Body of pancreas (tissue), 4 donors: ENCODE measurements at regions not wholly inside any gene's neighbourhood (a gene's known extent, or its start where the extent isn't known, plus 50 kb on each side); places are given as distances from the start of the nearest gene placed in this dataset.

Experiments used
- CTCF ChIP-seq, 7 experiments: fragments of 450-650 bp in 4 of 7; fragments of 200-600 bp in 3 of 7; sonication (generic) in 3 of 7; IDR thresholded peaks; one replicate each; pipeline ENCODE4 v1.5.1; 2016 to 2019; ENCODE audit warnings: antibody characterized with exemption in 7 of 7
- POLR2A ChIP-seq, 3 donors: fragments of 450-650 bp; IDR thresholded peaks; one replicate each; pipeline ENCODE4 v1.6.1; 2016; ENCODE audit warnings: antibody characterized with exemption in 3 of 3, mild to moderate bottlenecking in 2 of 3

- no peak for TF ChIP-seq CTCF (IDR thresholded peaks at IDR 0.05)
- TF ChIP-seq POLR2A (IDR thresholded peaks at IDR 0.05) = no peak
Observed at GRCh38 chr9:86563936-86564335, 209.7 kb upstream of the TUT7 start.
